ENCODE measurements at regions not wholly inside any gene's neighbourhood (a gene's known extent, or its start where the extent isn't known, plus 50 kb on each side); places are given as distances from the start of the nearest gene placed in this dataset.

DNA sequence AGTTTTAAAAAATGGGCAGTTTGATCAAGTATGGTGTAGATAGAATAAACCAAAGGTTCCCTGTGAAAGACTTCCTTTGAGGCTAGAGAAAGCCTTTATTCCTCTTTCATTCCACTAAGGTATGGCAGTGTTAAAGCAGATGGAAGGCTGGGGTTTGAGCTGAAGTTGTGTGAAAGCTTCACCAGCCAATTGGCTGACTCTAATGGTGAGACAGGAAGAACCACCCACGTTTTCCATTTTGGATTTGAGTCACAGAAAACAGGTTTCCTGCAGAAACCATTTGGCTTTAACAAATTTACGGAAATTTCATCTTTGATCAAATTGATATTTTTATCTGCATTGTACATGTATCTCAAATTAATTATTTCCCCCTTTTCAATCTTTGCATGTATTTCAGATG, 455.0 kb downstream of the PCNX1 start:
- CTCF ChIA-PET = interaction anchor here (1.1 to 1.3 kb wide), 2 partner anchors 45 to 46 kb away, joined by 3 read pairs; no protein-coding TSS in a partner anchor
- Histone ChIP-seq H3K27ac (ENCODE audit: insufficient read depth in 1 of 2, low read depth in 1 of 2, low read length in 2 of 2, poor library complexity in 1 of 2, severe bottlenecking in 2 of 2) (no peak overlapping the region), H3K36me3 (ENCODE audit: control insufficient read depth in 4 of 4, insufficient read depth in 4 of 4, low read length in 3 of 4) (no peaks in the 10 kb centered on the region), H3K4me3 (ENCODE audit: control insufficient read depth in 1 of 7, extremely low read depth in 1 of 7, insufficient read depth in 4 of 7, low read depth in 2 of 7, low read length in 6 of 7) (no peak overlapping the region), H3K27me3 (replicated peaks in 2 of 5; ENCODE audit: control insufficient read depth in 4 of 5, insufficient read depth in 5 of 5, low read length in 4 of 5) (no peaks in the 10 kb centered on the region), H3K4me1 (ENCODE audit: control extremely low read depth in 1 of 4, control insufficient read depth in 4 of 4, insufficient read depth in 4 of 4, low read length in 3 of 4) (peaks cover 4 to 29% (median 13%) of the 10 kb centered on the region in 4 experiments), H3K9me3 (ENCODE audit: control extremely low read depth in 1 of 5, control insufficient read depth in 4 of 5, insufficient read depth in 2 of 5, low read depth in 1 of 5, low read length in 4 of 5) (no peaks in the 10 kb centered on the region)
- no peak for DNase-seq
- 100% methylated on average over 1 of the region's 2 CpGs for WGBS (ENCODE audit: insufficient coverage)
- POLR2A ChIA-PET = no interaction called here

GRCh38 chr14:71362920-71363584, 455.8 kb downstream of the PCNX1 start:
- Histone ChIP-seq H3K27ac (ENCODE audit: insufficient read depth in 1 of 2, low read depth in 1 of 2, low read length in 2 of 2, poor library complexity in 1 of 2, severe bottlenecking in 2 of 2) (no peak overlapping the region), H3K27me3 (replicated peaks in 2 of 5; ENCODE audit: control insufficient read depth in 4 of 5, insufficient read depth in 5 of 5, low read length in 4 of 5) (no peaks in the 10 kb centered on the region), H3K4me3 (ENCODE audit: control insufficient read depth in 1 of 7, extremely low read depth in 1 of 7, insufficient read depth in 4 of 7, low read depth in 2 of 7, low read length in 6 of 7) (no peak overlapping the region), H3K4me1 (ENCODE audit: control extremely low read depth in 1 of 4, control insufficient read depth in 4 of 4, insufficient read depth in 4 of 4, low read length in 3 of 4) (peaks cover 4 to 29% (median 13%) of the 10 kb centered on the region in 4 experiments), H3K36me3 (ENCODE audit: control insufficient read depth in 4 of 4, insufficient read depth in 4 of 4, low read length in 3 of 4) (no peaks in the 10 kb centered on the region), H3K9me3 (ENCODE audit: control extremely low read depth in 1 of 5, control insufficient read depth in 4 of 5, insufficient read depth in 2 of 5, low read depth in 1 of 5, low read length in 4 of 5) (no peaks in the 10 kb centered on the region)
- ChIA-PET POLR2A (interaction anchor here (0.5 kb wide), 1 partner anchor 10 kb away, joined by 3 read pairs; no protein-coding TSS in a partner anchor), CTCF (interaction anchor here (1.3 kb wide), 1 partner anchor 47 kb away, joined by 3 read pairs; no protein-coding TSS in a partner anchor)
- peak; percentile 39 to 81 (median 78) for DNase-seq
- WGBS (ENCODE audit: insufficient coverage) = no CpG with 5 or more reads among the region's 3 CpGs

- no peak overlapping the region for H3K4me3 ChIP-seq (ENCODE audit: control insufficient read depth in 1 of 7, extremely low read depth in 1 of 7, insufficient read depth in 4 of 7, low read depth in 2 of 7, low read length in 6 of 7)
- WGBS (ENCODE audit: insufficient coverage) = 93% methylated on average over 3 of the region's 8 CpGs
- H3K27ac ChIP-seq (ENCODE audit: insufficient read depth in 1 of 2, low read depth in 1 of 2, low read length in 2 of 2, poor library complexity in 1 of 2, severe bottlenecking in 2 of 2) = no peak overlapping the region
- no peaks in the 10 kb centered on the region for H3K27me3 ChIP-seq (replicated peaks in 2 of 5; ENCODE audit: control insufficient read depth in 4 of 5, insufficient read depth in 5 of 5, low read length in 4 of 5)
- no peaks in the 10 kb centered on the region for H3K9me3 ChIP-seq (ENCODE audit: control extremely low read depth in 1 of 5, control insufficient read depth in 4 of 5, insufficient read depth in 2 of 5, low read depth in 1 of 5, low read length in 4 of 5)
- no peaks in the 10 kb centered on the region for H3K36me3 ChIP-seq (ENCODE audit: control insufficient read depth in 4 of 4, insufficient read depth in 4 of 4, low read length in 3 of 4)
- DNase-seq = no peak
- ChIA-PET POLR2A (no interaction called here), CTCF (no interaction called here)
- H3K4me1 ChIP-seq (ENCODE audit: control extremely low read depth in 1 of 4, control insufficient read depth in 4 of 4, insufficient read depth in 4 of 4, low read length in 3 of 4) = peaks cover 4 to 29% (median 13%) of the 10 kb centered on the region in 4 experiments
Observed at GRCh38 chr14:71363946-71364925, 457.0 kb downstream of the PCNX1 start.

DNA sequence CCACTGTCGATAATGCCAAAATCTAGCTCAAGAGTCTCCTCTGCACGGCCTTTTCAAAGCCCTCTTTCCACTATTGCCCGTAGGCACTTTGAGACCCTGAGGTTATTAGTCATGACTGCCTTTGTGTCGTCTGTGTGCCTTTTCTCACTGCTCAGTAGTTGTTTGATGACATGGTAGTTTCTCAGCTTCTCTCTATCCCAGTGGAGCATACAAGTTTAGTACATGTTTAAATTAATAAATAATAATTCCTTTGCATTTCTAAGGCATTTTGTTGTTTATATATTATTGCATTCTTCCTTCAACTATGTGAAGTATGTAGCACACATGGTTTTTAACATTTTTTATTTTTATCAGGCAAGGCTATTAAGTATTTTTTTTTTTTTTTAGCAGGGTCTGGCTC, 458.1 kb downstream of the PCNX1 start:
- ChIA-PET CTCF (interaction anchor here (0.6 to 1.0 kb wide), 3 partner anchors 33 to 765 kb away, joined by 3 read pairs; partner anchors contain the start of gene MED6), POLR2A (no interaction called here)
- DNase-seq = no peak
- no peak overlapping the region for H3K27ac ChIP-seq (ENCODE audit: insufficient read depth in 1 of 2, low read depth in 1 of 2, low read length in 2 of 2, poor library complexity in 1 of 2, severe bottlenecking in 2 of 2)
- 96% methylated on average over 4 of the region's 4 CpGs for WGBS (ENCODE audit: insufficient coverage)
- H3K4me3 ChIP-seq (ENCODE audit: control insufficient read depth in 1 of 7, extremely low read depth in 1 of 7, insufficient read depth in 4 of 7, low read depth in 2 of 7, low read length in 6 of 7) = no peak overlapping the region
- no peaks in the 10 kb centered on the region for H3K9me3 ChIP-seq (ENCODE audit: control extremely low read depth in 1 of 5, control insufficient read depth in 4 of 5, insufficient read depth in 2 of 5, low read depth in 1 of 5, low read length in 4 of 5)
- peaks cover 4 to 23% (median 10%) of the 10 kb centered on the region in 4 experiments for H3K4me1 ChIP-seq (ENCODE audit: control extremely low read depth in 1 of 4, control insufficient read depth in 4 of 4, insufficient read depth in 4 of 4, low read length in 3 of 4)
- no peaks in the 10 kb centered on the region for H3K36me3 ChIP-seq (ENCODE audit: control insufficient read depth in 4 of 4, insufficient read depth in 4 of 4, low read length in 3 of 4)
- H3K27me3 ChIP-seq (replicated peaks in 2 of 5; ENCODE audit: control insufficient read depth in 4 of 5, insufficient read depth in 5 of 5, low read length in 4 of 5) = no peaks in the 10 kb centered on the region

- POLR2A ChIA-PET = interaction anchor here (0.6 kb wide), 1 partner anchor 41 kb away, joined by 3 read pairs; no protein-coding TSS in a partner anchor
- WGBS (ENCODE audit: insufficient coverage) = 100% methylated on average over 1 of the region's 4 CpGs
Observed at GRCh38 chr14:71366861-71367260, 459.6 kb downstream of the PCNX1 start.

GRCh38 chr14:71371711-71372396, 464.6 kb downstream of the PCNX1 start:
- ChIA-PET CTCF (no interaction called here), POLR2A (no interaction called here)
- H3K36me3 ChIP-seq (ENCODE audit: control insufficient read depth in 4 of 4, insufficient read depth in 4 of 4, low read length in 3 of 4) = no peaks in the 10 kb centered on the region
- no peaks in the 10 kb centered on the region for H3K27me3 ChIP-seq (replicated peaks in 2 of 5; ENCODE audit: control insufficient read depth in 4 of 5, insufficient read depth in 5 of 5, low read length in 4 of 5)
- 43% methylated on average over 1 of the region's 2 CpGs for whole genome bisulfite sequencing (ENCODE audit: insufficient coverage)
- no peak overlapping the region for H3K27ac ChIP-seq (ENCODE audit: insufficient read depth in 1 of 2, low read depth in 1 of 2, low read length in 2 of 2, poor library complexity in 1 of 2, severe bottlenecking in 2 of 2)
- DNase-seq = peak in 2 of 3 donors; percentile 35 to 50
- H3K9me3 ChIP-seq (ENCODE audit: control extremely low read depth in 1 of 5, control insufficient read depth in 4 of 5, insufficient read depth in 2 of 5, low read depth in 1 of 5, low read length in 4 of 5) = peaks cover 0 to 1% (median 0%) of the 10 kb centered on the region in 5 experiments
- H3K4me3 ChIP-seq (ENCODE audit: control insufficient read depth in 1 of 7, extremely low read depth in 1 of 7, insufficient read depth in 4 of 7, low read depth in 2 of 7, low read length in 6 of 7) = no peak overlapping the region
- H3K4me1 ChIP-seq (ENCODE audit: control extremely low read depth in 1 of 4, control insufficient read depth in 4 of 4, insufficient read depth in 4 of 4, low read length in 3 of 4) = peaks cover 0 to 4% (median 0%) of the 10 kb centered on the region in 4 experiments

More at GRCh38 chr14:71366861-71367260, 459.6 kb downstream of the PCNX1 start:
- no peaks in the 10 kb centered on the region for H3K27me3 ChIP-seq (replicated peaks in 2 of 5; ENCODE audit: control insufficient read depth in 4 of 5, insufficient read depth in 5 of 5, low read length in 4 of 5)
- H3K9me3 ChIP-seq (ENCODE audit: control extremely low read depth in 1 of 5, control insufficient read depth in 4 of 5, insufficient read depth in 2 of 5, low read depth in 1 of 5, low read length in 4 of 5) = peaks cover 0 to 1% (median 0%) of the 10 kb centered on the region in 5 experiments
- H3K4me3 ChIP-seq (ENCODE audit: control insufficient read depth in 1 of 7, extremely low read depth in 1 of 7, insufficient read depth in 4 of 7, low read depth in 2 of 7, low read length in 6 of 7) = no peak overlapping the region
- no peak overlapping the region for H3K27ac ChIP-seq (ENCODE audit: insufficient read depth in 1 of 2, low read depth in 1 of 2, low read length in 2 of 2, poor library complexity in 1 of 2, severe bottlenecking in 2 of 2)
- peaks cover 4 to 11% (median 8%) of the 10 kb centered on the region in 4 experiments for H3K4me1 ChIP-seq (ENCODE audit: control extremely low read depth in 1 of 4, control insufficient read depth in 4 of 4, insufficient read depth in 4 of 4, low read length in 3 of 4)
- no peak for DNase-seq
- CTCF ChIA-PET = interaction anchor here (1.1 to 1.7 kb wide), 2 partner anchors 14 to 23 kb away, joined by 3 to 6 read pairs; no protein-coding TSS in a partner anchor
- H3K36me3 ChIP-seq (ENCODE audit: control insufficient read depth in 4 of 4, insufficient read depth in 4 of 4, low read length in 3 of 4) = no peaks in the 10 kb centered on the region
